Uterus (tissue), 3 donors: ENCODE measurements at regions not wholly inside any gene's neighbourhood (a gene's known extent, or its start where the extent isn't known, plus 50 kb on each side); places are given as distances from the start of the nearest gene placed in this dataset.

Experiments used
- DNase-seq, 2 donors: peaks; one replicate each; pipeline ENCODE4 v3.0.0-alpha.2; 2019 to 2020
- H3K27ac ChIP-seq, 2 donors: fragments of 200-600 bp; sonication (generic); 1 replicate in 1 of 2; 2 replicates in 1 of 2; pipeline ENCODE4 v1.5.1; 2016 to 2018
- H3K27me3 ChIP-seq, 2 donors: fragments of 200-600 bp; sonication (generic); one replicate each; pipeline ENCODE4 v1.5.1; 2018 to 2019; ENCODE audit warnings: control low read depth in 1 of 2
- H3K36me3 ChIP-seq, 2 donors: fragments of 200-600 bp; sonication (generic); one replicate each; pipeline ENCODE4 v1.5.1; 2019; ENCODE audit warnings: control low read depth in 1 of 2
- H3K4me1 ChIP-seq, 2 donors: fragments of 200-600 bp; sonication (generic); one replicate each; pipeline ENCODE4 v1.5.1; 2018 to 2019; ENCODE audit warnings: control low read depth in 1 of 2
- H3K4me3 ChIP-seq, 2 donors: fragments of 200-600 bp; sonication (generic); 1 replicate in 1 of 2; 2 replicates in 1 of 2; pipeline ENCODE4 v1.5.1; 2018 to 2019; ENCODE audit warnings: mild to moderate bottlenecking in 1 of 2
- H3K9me3 ChIP-seq, 2 donors: fragments of 200-600 bp; sonication (generic); one replicate each; pipeline ENCODE4 v1.5.1; 2019; ENCODE audit warnings: control low read depth in 1 of 2
- POLR2A ChIP-seq, 2 donors: fragments of 450-650 bp; IDR thresholded peaks; one replicate each; pipeline ENCODE4 v1.6.1; 2016; ENCODE audit warnings: antibody characterized with exemption in 2 of 2, mild to moderate bottlenecking in 1 of 2, moderate library complexity in 1 of 2
- intact Hi-C: fragments of 100-400 bp; cut with DNase I; formaldehyde crosslinking; loops from one replicate; pipeline ENCODE4 v1.15.1; 2023; ENCODE audit warnings: low total_unique reads
- TF ChIP-seq, protein P1 (sequence below), 4 experiments: fragments of 200-600 bp in 2 of 4; fragments of 450-650 bp in 2 of 4; sonication (generic) in 2 of 4; IDR thresholded peaks; one replicate each; pipeline ENCODE4 v1.5.1; 2016 to 2019; ENCODE audit warnings: antibody characterized with exemption in 4 of 4, mild to moderate bottlenecking in 2 of 4, moderate library complexity in 1 of 4
- donor health status: DM: yes; HTN: yes; CAD: no.

DNA sequence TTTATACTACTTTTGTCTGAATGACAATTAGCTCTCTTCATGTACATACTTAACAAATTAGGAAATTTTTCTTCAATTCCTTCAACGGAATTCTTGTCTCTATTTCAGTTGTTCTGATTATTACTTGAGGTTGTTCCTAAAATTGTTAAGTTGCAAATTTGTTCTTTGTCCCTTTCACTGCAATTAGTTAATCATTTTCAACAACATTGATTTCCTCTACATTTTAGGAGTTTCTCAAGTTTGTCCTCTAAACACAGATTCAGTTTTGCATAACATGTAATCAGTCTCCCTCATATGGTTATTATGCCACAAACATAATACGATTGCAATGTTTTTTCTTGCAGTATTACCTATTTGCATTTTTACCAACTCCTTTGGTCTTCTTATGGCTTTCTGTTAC is 283.5 kb downstream of the SV2B start:
- TF ChIP-seq, protein P1, sequence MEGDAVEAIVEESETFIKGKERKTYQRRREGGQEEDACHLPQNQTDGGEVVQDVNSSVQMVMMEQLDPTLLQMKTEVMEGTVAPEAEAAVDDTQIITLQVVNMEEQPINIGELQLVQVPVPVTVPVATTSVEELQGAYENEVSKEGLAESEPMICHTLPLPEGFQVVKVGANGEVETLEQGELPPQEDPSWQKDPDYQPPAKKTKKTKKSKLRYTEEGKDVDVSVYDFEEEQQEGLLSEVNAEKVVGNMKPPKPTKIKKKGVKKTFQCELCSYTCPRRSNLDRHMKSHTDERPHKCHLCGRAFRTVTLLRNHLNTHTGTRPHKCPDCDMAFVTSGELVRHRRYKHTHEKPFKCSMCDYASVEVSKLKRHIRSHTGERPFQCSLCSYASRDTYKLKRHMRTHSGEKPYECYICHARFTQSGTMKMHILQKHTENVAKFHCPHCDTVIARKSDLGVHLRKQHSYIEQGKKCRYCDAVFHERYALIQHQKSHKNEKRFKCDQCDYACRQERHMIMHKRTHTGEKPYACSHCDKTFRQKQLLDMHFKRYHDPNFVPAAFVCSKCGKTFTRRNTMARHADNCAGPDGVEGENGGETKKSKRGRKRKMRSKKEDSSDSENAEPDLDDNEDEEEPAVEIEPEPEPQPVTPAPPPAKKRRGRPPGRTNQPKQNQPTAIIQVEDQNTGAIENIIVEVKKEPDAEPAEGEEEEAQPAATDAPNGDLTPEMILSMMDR (IDR thresholded peaks at IDR 0.05), result no peak
- no peak for TF ChIP-seq POLR2A (IDR thresholded peaks at IDR 0.05)
- Histone ChIP-seq H3K27me3 (no peaks in the 10 kb centered on the region), H3K4me3 (no peak overlapping the region), H3K4me1 (no peaks in the 10 kb centered on the region), H3K27ac (no peak overlapping the region), H3K36me3 (no peaks in the 10 kb centered on the region), H3K9me3 (no peaks in the 10 kb centered on the region)
- DNase-seq, result no peak
- intact Hi-C loops, result no loop called here

DNA sequence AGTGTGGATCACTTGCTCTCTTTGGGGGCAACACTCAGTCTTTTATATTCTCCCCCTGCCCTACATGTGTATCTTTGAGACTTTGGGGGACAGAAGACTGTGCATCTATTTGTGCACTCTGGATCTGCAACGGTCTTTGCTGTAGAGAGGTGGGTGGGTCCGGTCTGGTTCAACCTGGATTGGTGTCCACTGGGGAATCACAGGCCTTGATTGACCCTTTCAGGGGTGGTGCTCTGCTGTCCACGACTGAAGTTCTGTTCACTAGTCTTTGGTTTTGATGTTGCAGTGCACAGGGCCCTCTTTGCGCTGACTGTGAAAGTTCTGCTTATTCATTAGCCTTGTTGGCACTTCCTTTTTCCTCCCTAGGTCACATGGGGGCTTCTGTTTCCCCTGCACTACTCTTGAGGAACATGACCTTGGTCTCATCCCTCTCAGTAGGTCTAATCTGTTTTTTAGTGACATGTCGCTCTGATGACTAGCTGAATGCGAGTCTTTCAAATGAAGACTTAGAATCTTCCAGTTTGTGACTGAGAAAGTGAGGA is 284.2 kb downstream of the SV2B start:
- no peak for TF ChIP-seq POLR2A (IDR thresholded peaks at IDR 0.05)
- TF ChIP-seq, protein P1 (IDR thresholded peaks at IDR 0.05), result no peak
- Histone ChIP-seq H3K27ac (no peak overlapping the region), H3K4me1 (no peaks in the 10 kb centered on the region), H3K36me3 (no peaks in the 10 kb centered on the region), H3K9me3 (no peaks in the 10 kb centered on the region), H3K27me3 (no peaks in the 10 kb centered on the region), H3K4me3 (no peak overlapping the region)
- DNase-seq, result no peak
- intact Hi-C loops, result no loop called here

DNA sequence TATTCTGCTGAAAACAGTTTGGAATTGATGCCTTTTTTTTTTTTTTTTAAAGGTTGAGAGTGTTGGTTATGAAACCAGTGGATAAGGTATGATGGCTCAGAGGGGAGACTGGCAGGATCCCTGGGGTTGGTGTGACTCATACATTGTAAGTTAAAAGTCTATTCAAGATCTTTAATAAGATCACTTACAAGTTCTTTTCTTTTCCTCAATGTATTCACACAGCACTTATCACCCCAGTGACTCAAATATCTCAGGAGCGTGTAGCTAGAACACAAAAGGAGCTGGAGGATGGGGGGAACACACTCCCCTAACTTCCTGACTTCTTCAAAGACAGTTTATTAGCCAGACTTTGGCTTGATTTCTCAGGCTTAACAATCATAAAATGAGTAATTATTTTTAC is 285.3 kb downstream of the SV2B start:
- no peak overlapping the region for H3K27ac ChIP-seq
- no peaks in the 10 kb centered on the region for H3K27me3 ChIP-seq
- H3K4me1 ChIP-seq, result no peaks in the 10 kb centered on the region
- TF ChIP-seq, protein P1 (IDR thresholded peaks at IDR 0.05), result no peak
- no peak for TF ChIP-seq POLR2A (IDR thresholded peaks at IDR 0.05)
- no peaks in the 10 kb centered on the region for H3K36me3 ChIP-seq
- intact Hi-C loops, result no loop called here
- DNase-seq, result no peak
- H3K9me3 ChIP-seq, result no peaks in the 10 kb centered on the region
- no peak overlapping the region for H3K4me3 ChIP-seq

DNA sequence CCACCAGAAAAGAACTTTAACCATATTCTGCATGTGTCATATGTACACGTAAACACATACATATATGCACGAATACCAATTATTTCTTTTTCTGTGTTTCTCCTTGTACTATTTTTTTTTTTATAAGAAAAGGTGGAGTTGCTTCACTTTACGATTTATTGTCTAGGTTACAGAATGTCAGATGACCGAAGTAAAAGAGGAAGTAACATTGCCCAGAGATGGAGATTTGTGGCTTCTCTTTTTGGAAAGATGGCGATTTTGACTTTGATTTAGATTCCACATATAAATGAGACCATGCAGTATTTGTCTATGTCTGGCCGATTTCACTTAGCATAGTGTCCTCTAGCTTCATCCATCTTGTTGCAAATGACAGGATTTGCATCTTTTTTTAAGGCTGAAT is 293.1 kb downstream of the SV2B start:
- H3K27me3 ChIP-seq, result no peaks in the 10 kb centered on the region
- no peaks in the 10 kb centered on the region for H3K4me1 ChIP-seq
- intact Hi-C loops, result no loop called here
- DNase-seq, result no peak
- no peaks in the 10 kb centered on the region for H3K9me3 ChIP-seq
- no peak overlapping the region for H3K4me3 ChIP-seq
- TF ChIP-seq, protein P1 (IDR thresholded peaks at IDR 0.05), result no peak
- no peak for TF ChIP-seq POLR2A (IDR thresholded peaks at IDR 0.05)
- H3K36me3 ChIP-seq, result no peaks in the 10 kb centered on the region
- H3K27ac ChIP-seq, result no peak overlapping the region

DNA sequence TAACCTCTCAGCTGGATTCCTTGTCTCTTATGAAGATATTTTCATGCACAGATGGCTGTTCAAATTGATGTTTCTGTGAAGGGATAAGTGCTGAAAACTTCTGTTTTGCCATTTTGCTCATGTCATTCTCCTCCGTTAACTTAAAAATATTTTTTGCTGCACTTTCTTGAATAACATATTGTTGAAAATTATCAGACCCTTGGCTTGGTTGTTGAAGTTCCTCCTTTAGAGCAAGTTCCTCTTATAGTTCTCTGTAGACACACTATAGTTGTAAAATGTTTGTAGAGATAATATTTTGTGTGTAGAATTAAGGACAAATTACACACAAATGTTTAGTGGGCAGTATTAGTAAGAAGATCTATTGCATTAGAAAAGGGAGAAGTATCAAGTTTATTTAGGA is 300.4 kb downstream of the SV2B start:
- Histone ChIP-seq H3K27me3 (no peaks in the 10 kb centered on the region), H3K36me3 (no peaks in the 10 kb centered on the region), H3K9me3 (no peaks in the 10 kb centered on the region), H3K4me3 (no peak overlapping the region), H3K4me1 (no peaks in the 10 kb centered on the region), H3K27ac (no peak overlapping the region)
- intact Hi-C loops, result no loop called here
- DNase-seq, result no peak
- TF ChIP-seq, protein P1 (IDR thresholded peaks at IDR 0.05), result no peak
- TF ChIP-seq POLR2A (IDR thresholded peaks at IDR 0.05), result no peak
